Fibroblast of skin of left quadriceps (primary cell): ENCODE measurements at regions not wholly inside any gene's neighbourhood (a gene's known extent, or its start where the extent isn't known, plus 50 kb on each side); places are given as distances from the start of the nearest gene placed in this dataset.
"Not testable (repeated sequence)": the region's sequence is repeated elsewhere in the genome, so short reads cannot be mapped to it uniquely, and the experiment has no call there.

Experiments
- DNase-seq, 2 experiments: peaks; one replicate each; pipeline ENCODE4 v3.0.0-alpha.2; 2013; ENCODE audit warnings: low read depth in 2 of 2

- not testable (repeated sequence) for DNase-seq
These were observed 56.1 kb upstream of the ERV3-1 start for GRCh38 chr7:65062566-65062965.

- not testable (repeated sequence) for DNase-seq
These were observed 52.8 kb upstream of the ERV3-1 start for GRCh38 chr7:65059247-65059646.
